H1 (cell line): ENCODE measurements at regions not wholly inside any gene's neighbourhood (a gene's known extent, or its start where the extent isn't known, plus 50 kb on each side); places are given as distances from the start of the nearest gene placed in this dataset.

Experiments
- BCL11A ChIP-seq, 2 experiments: IDR thresholded peaks; one replicate each; pipeline ENCODE4 v1.6.1; 2011; ENCODE audit warnings: low read depth in 2 of 2, low read length in 2 of 2, mild to moderate bottlenecking in 2 of 2
- BRCA1 ChIP-seq: IDR thresholded peaks from 2 replicates; pipeline ENCODE4 v1.6.1; 2012; ENCODE audit warnings: low read depth, low read length, improper control_type of control experiment
- CHD1 ChIP-seq: IDR thresholded peaks from 2 replicates; pipeline ENCODE4 v1.6.1; 2012; ENCODE audit warnings: low read depth, low read length, improper control_type of control experiment
- CREB1 ChIP-seq: IDR thresholded peaks from 2 replicates; pipeline ENCODE4 v1.6.1; 2012; ENCODE audit warnings: inconsistent platforms
- CTBP2 ChIP-seq: IDR thresholded peaks from 2 replicates; pipeline ENCODE4 v1.7.0; 2011; ENCODE audit warnings: borderline replicate concordance, mild to moderate bottlenecking, moderate library complexity, mixed read lengths, low read length; ENCODE audit not compliant: insufficient read depth, insufficient read length
- EGR1 ChIP-seq: IDR thresholded peaks from 2 replicates; pipeline ENCODE4 v1.6.1; 2011; ENCODE audit warnings: low read depth, low read length, borderline replicate concordance
- EP300 ChIP-seq, 2 experiments: IDR thresholded peaks; 1 replicate in 1 of 2; 2 replicates in 1 of 2; pipeline ENCODE4 v1.6.1; 2011 to 2012; ENCODE audit warnings: low read depth in 2 of 2, low read length in 2 of 2, mild to moderate bottlenecking in 2 of 2, borderline replicate concordance in 1 of 2, inconsistent platforms in 1 of 2, moderate library complexity in 1 of 2
- EZH2 ChIP-seq: fragments of 200-600 bp; sonication (generic); IDR thresholded peaks from 2 replicates; pipeline ENCODE4 v1.7.1; 2012; ENCODE audit warnings: low read depth, mild to moderate bottlenecking, moderate library complexity, low read length, inconsistent platforms; ENCODE audit not compliant: severe bottlenecking
- GTF2F1 ChIP-seq: IDR thresholded peaks from 2 replicates; pipeline ENCODE4 v1.6.1; 2012; ENCODE audit warnings: low read depth, low read length, improper control_type of control experiment, borderline replicate concordance
- HDAC6 ChIP-seq: IDR thresholded peaks from one replicate; pipeline ENCODE4 v1.7.1; 2012; ENCODE audit warnings: low read depth, mild to moderate bottlenecking, inconsistent platforms, low read length, moderate library complexity
- JUN ChIP-seq: IDR thresholded peaks from 2 replicates; pipeline ENCODE4 v1.6.1; 2011; ENCODE audit warnings: low read depth, mild to moderate bottlenecking, improper control_type of control experiment, low read length
- JUND ChIP-seq: IDR thresholded peaks from 2 replicates; pipeline ENCODE4 v1.6.1; 2011; ENCODE audit warnings: mild to moderate bottlenecking, improper control_type of control experiment, low read length
- KDM4A ChIP-seq: IDR thresholded peaks from one replicate; pipeline ENCODE4 v1.7.1; 2012; ENCODE audit warnings: low read depth, mild to moderate bottlenecking, moderate library complexity, low read length, inconsistent platforms; ENCODE audit not compliant: severe bottlenecking
- KDM5A ChIP-seq: fragments of 200-600 bp; IDR thresholded peaks from 2 replicates; pipeline ENCODE4 v1.7.1; 2012; ENCODE audit warnings: mild to moderate bottlenecking, low read length, inconsistent platforms, mixed read lengths
- MAFK ChIP-seq: IDR thresholded peaks from 2 replicates; pipeline ENCODE4 v1.6.1; 2012; ENCODE audit warnings: low read depth, mild to moderate bottlenecking, improper control_type of control experiment, low read length
- POLR2AphosphoS5 ChIP-seq: IDR thresholded peaks from 2 replicates; pipeline ENCODE4 v1.6.1; 2011; ENCODE audit warnings: low read depth, low read length
- POU5F1 ChIP-seq: IDR thresholded peaks from 2 replicates; pipeline ENCODE4 v1.6.1; 2011; ENCODE audit warnings: low read depth, mild to moderate bottlenecking, low read length, moderate library complexity
- RNF2 ChIP-seq: fragments of 200-900, 300-1000 bp; sonication (generic); IDR thresholded peaks from 2 replicates; pipeline ENCODE4 v1.7.1; 2016; ENCODE audit warnings: borderline replicate concordance, low read depth, mild to moderate bottlenecking, antibody characterized with exemption, low read length; ENCODE audit not compliant: poor library complexity, severe bottlenecking; ENCODE audit errors: missing control alignments
- SAP30 ChIP-seq: fragments of 300-600 bp; sonication (generic); IDR thresholded peaks from 2 replicates; pipeline ENCODE4 v1.7.1; 2012; ENCODE audit warnings: low read length, moderate library complexity, mild to moderate bottlenecking, inconsistent platforms; ENCODE audit not compliant: insufficient read depth, insufficient replicate concordance
- SIX5 ChIP-seq: IDR thresholded peaks from 2 replicates; pipeline ENCODE4 v1.6.1; 2011; ENCODE audit warnings: mild to moderate bottlenecking, low read depth, low read length
- SP1 ChIP-seq: IDR thresholded peaks from 2 replicates; pipeline ENCODE4 v1.6.1; 2011; ENCODE audit warnings: low read depth, low read length
- SRF ChIP-seq: IDR thresholded peaks from 2 replicates; pipeline ENCODE4 v1.6.1; 2011; ENCODE audit warnings: mild to moderate bottlenecking, low read depth, low read length, moderate library complexity
- TAF1 ChIP-seq: IDR thresholded peaks from 2 replicates; pipeline ENCODE4 v1.6.1; 2011; ENCODE audit warnings: mild to moderate bottlenecking, low read depth, low read length
- TBP ChIP-seq: IDR thresholded peaks from 2 replicates; pipeline ENCODE4 v1.6.1; 2011; ENCODE audit warnings: low read depth, low read length, improper control_type of control experiment
- TCF12 ChIP-seq: IDR thresholded peaks from 2 replicates; pipeline ENCODE4 v1.6.1; 2011; ENCODE audit warnings: low read depth, mild to moderate bottlenecking, low read length
- TEAD4 ChIP-seq: IDR thresholded peaks from 2 replicates; pipeline ENCODE4 v1.6.1; 2012; ENCODE audit warnings: low read depth, low read length, inconsistent platforms, mixed read lengths
- YY1 ChIP-seq: IDR thresholded peaks from 2 replicates; pipeline ENCODE4 v1.6.1; 2011; ENCODE audit warnings: low read depth, mild to moderate bottlenecking, low read length

- TF ChIP-seq CTBP2 (peak; percentile 89), EP300 (IDR thresholded peaks at IDR 0.05; ENCODE audit: borderline replicate concordance in 1 of 2, low read depth in 2 of 2, low read length in 2 of 2) (peak in 1 of 2 experiments; percentile 67; a peak in 1 of 3 replicates), SAP30 (peak; percentile 94), YY1 (peak; percentile 70), RNF2 (no peak), MAFK (no peak), JUND (no peak), SIX5 (no peak), TCF12 (0 out of 2 replicates have a peak, but pooled peaks have one; percentile 37), SP1 (peak; percentile 68; the same call in 1 of the 2 replicates), BRCA1 (no peak), BCL11A (IDR thresholded peaks at IDR 0.05; ENCODE audit: low read depth in 2 of 2, low read length in 2 of 2) (peak in 1 of 2 experiments; percentile 5), CHD1 (no peak), CREB1 (0 out of 2 replicates have a peak, but pooled peaks have one; percentile 18), KDM4A (no peak), EGR1 (peak; percentile 73), JUN (no peak), SRF (no peak), POU5F1 (0 out of 2 replicates have a peak, but pooled peaks have one; percentile 14), POLR2AphosphoS5 (no peak), EZH2 (no peak), KDM5A (no peak), HDAC6 (no peak), GTF2F1 (no peak), TAF1 (no peak), TEAD4 (0 out of 2 replicates have a peak, but pooled peaks have one; percentile 16), TBP (no peak)
These were observed 103.7 kb upstream of the PDE3A start (continued) for GRCh38 chr12:20264608-20265114.
